Tibial artery (tissue), 4 donors: ENCODE measurements at regions not wholly inside any gene's neighbourhood (a gene's known extent, or its start where the extent isn't known, plus 50 kb on each side); places are given as distances from the start of the nearest gene placed in this dataset.
A peak's percentile ranks its signal among the peaks of the same experiment; 100 is the strongest.

Experiments used
- DNase-seq, 2 donors: peaks; one replicate each; pipeline ENCODE4 v3.0.0-alpha.2; 2019
- H3K27ac ChIP-seq, 2 donors: fragments of 200-600 bp; sonication (generic) in 1 of 2; 1 replicate in 1 of 2; 2 replicates in 1 of 2; pipeline ENCODE4 v1.5.1; 2018 to 2019; ENCODE audit warnings: mild to moderate bottlenecking in 1 of 2
- H3K27me3 ChIP-seq, 2 donors: fragments of 200-600 bp; sonication (generic) in 1 of 2; one replicate each; pipeline versions ENCODE4 v1.5.1 to v1.6.0; 2016 to 2019
- H3K36me3 ChIP-seq, 3 donors: fragments of 200-600 bp; sonication (generic) in 2 of 3; one replicate each; pipeline ENCODE4 v1.5.1; 2016 to 2019; ENCODE audit warnings: mild to moderate bottlenecking in 2 of 3
- H3K4me1 ChIP-seq, 4 donors: fragments of 200-600 bp; sonication (generic) in 2 of 4; 1 replicate in 3 of 4; 2 replicates in 1 of 4; pipeline ENCODE4 v1.5.1; 2016 to 2019
- H3K4me3 ChIP-seq, 2 donors: fragments of 200-600 bp; sonication (generic) in 1 of 2; 1 replicate in 1 of 2; 2 replicates in 1 of 2; pipeline ENCODE4 v1.5.1; 2018 to 2019; ENCODE audit warnings: mild to moderate bottlenecking in 2 of 2
- H3K9me3 ChIP-seq, 3 donors: fragments of 200-600 bp; sonication (generic) in 1 of 3; one replicate each; pipeline ENCODE4 v1.5.1; 2016 to 2019
- CTCF ChIP-seq, 2 experiments: fragments of 200-600 bp in 1 of 2; fragments of 450-650 bp in 1 of 2; IDR thresholded peaks; one replicate each; pipeline ENCODE4 v1.5.1; 2017 to 2019; ENCODE audit warnings: antibody characterized with exemption in 2 of 2, mild to moderate bottlenecking in 1 of 2, moderate library complexity in 1 of 2
- intact Hi-C: fragments of 100-400 bp; cut with DNase I; formaldehyde crosslinking; loops from one replicate; pipeline ENCODE4 v1.15.0; 2023; ENCODE audit warnings: low total_unique reads

GRCh38 chr11:43567396-43567975 is 113.1 kb upstream of the HSD17B12 start:
- no peak for DNase-seq
- Histone ChIP-seq H3K36me3 (no peaks in the 10 kb centered on the region), H3K4me1 (no peaks in the 10 kb centered on the region), H3K27ac (no peak overlapping the region), H3K9me3 (no peaks in the 10 kb centered on the region), H3K4me3 (no peak overlapping the region), H3K27me3 (peaks cover 0 to 38% of the 10 kb centered on the region in 2 donors)
- intact Hi-C loops, result no loop called here
- peak; percentile 50 to 59 for TF ChIP-seq CTCF (IDR thresholded peaks at IDR 0.05)

GRCh38 chr11:43573233-43573632 is 107.3 kb upstream of the HSD17B12 start:
- no peak overlapping the region for H3K27ac ChIP-seq
- no peak for DNase-seq
- H3K36me3 ChIP-seq, result no peaks in the 10 kb centered on the region
- intact Hi-C loops, result no loop called here
- peaks cover 0 to 76% of the 10 kb centered on the region in 2 donors for H3K27me3 ChIP-seq
- TF ChIP-seq CTCF (IDR thresholded peaks at IDR 0.05), result no peak
- H3K4me3 ChIP-seq, result no peak overlapping the region
- H3K9me3 ChIP-seq, result no peaks in the 10 kb centered on the region
- H3K4me1 ChIP-seq, result peaks cover 0 to 33% (median 19%) of the 10 kb centered on the region in 4 donors

- H3K27me3 ChIP-seq, result peaks cover 0 to 79% of the 10 kb centered on the region in 2 donors
- DNase-seq, result no peak
- peaks cover 0 to 39% (median 25%) of the 10 kb centered on the region in 4 donors for H3K4me1 ChIP-seq
- no peak for TF ChIP-seq CTCF (IDR thresholded peaks at IDR 0.05)
- no peak overlapping the region for H3K4me3 ChIP-seq
- no peaks in the 10 kb centered on the region for H3K36me3 ChIP-seq
- no peaks in the 10 kb centered on the region for H3K9me3 ChIP-seq
- intact Hi-C loops, result no loop called here
- no peak overlapping the region for H3K27ac ChIP-seq
Observed at GRCh38 chr11:43573873-43574272, 106.7 kb upstream of the HSD17B12 start.

GRCh38 chr11:43574411-43574810 is 106.1 kb upstream of the HSD17B12 start:
- peaks cover 0 to 44% (median 30%) of the 10 kb centered on the region in 4 donors for H3K4me1 ChIP-seq
- no peak for TF ChIP-seq CTCF (IDR thresholded peaks at IDR 0.05)
- H3K36me3 ChIP-seq, result no peaks in the 10 kb centered on the region
- H3K27ac ChIP-seq, result no peak overlapping the region
- no peak overlapping the region for H3K4me3 ChIP-seq
- H3K27me3 ChIP-seq, result peaks cover 0 to 83% of the 10 kb centered on the region in 2 donors
- no peak for DNase-seq
- no peaks in the 10 kb centered on the region for H3K9me3 ChIP-seq
- intact Hi-C loops, result no loop called here

GRCh38 chr11:43574949-43575912 is 105.3 kb upstream of the HSD17B12 start:
- H3K36me3 ChIP-seq, result no peaks in the 10 kb centered on the region
- intact Hi-C loops, result no loop called here
- peak overlapping the region in 1 of 2 donors; percentile 14 for H3K4me3 ChIP-seq
- no peak for DNase-seq
- no peak overlapping the region for H3K27ac ChIP-seq
- no peak for TF ChIP-seq CTCF (IDR thresholded peaks at IDR 0.05)
- H3K27me3 ChIP-seq, result peaks cover 0 to 88% of the 10 kb centered on the region in 2 donors
- H3K9me3 ChIP-seq, result no peaks in the 10 kb centered on the region
- H3K4me1 ChIP-seq, result peaks cover 0 to 53% (median 38%) of the 10 kb centered on the region in 4 donors
